Transverse colon (tissue), 4 donors: ENCODE measurements at regions not wholly inside any gene's neighbourhood (a gene's known extent, or its start where the extent isn't known, plus 50 kb on each side); places are given as distances from the start of the nearest gene placed in this dataset.

Experiments
- CTCF ChIP-seq, 5 experiments: fragments of 200-600 bp in 3 of 5; fragments of 450-650 bp in 2 of 5; sonication (generic) in 3 of 5; IDR thresholded peaks; 1 replicate in 2 of 5; 2 replicates in 3 of 5; pipeline ENCODE4 v1.5.1; 2016 to 2017; ENCODE audit warnings: antibody characterized with exemption in 5 of 5, inconsistent platforms in 3 of 5, mild to moderate bottlenecking in 2 of 5, moderate library complexity in 1 of 5
- EP300 ChIP-seq: sonication (generic); formaldehyde crosslinking; IDR thresholded peaks from one replicate; pipeline ENCODE4 v1.6.1; 2017; ENCODE audit warnings: antibody characterized with exemption, low read depth
- POLR2A ChIP-seq: fragments of 450-650 bp; IDR thresholded peaks from one replicate; pipeline ENCODE4 v1.6.1; 2016; ENCODE audit warnings: antibody characterized with exemption, mild to moderate bottlenecking, moderate library complexity
- POLR2AphosphoS5 ChIP-seq, 3 donors: sonication (generic); formaldehyde crosslinking; IDR thresholded peaks; one replicate each; pipeline ENCODE4 v1.6.1; 2016; ENCODE audit warnings: antibody characterized with exemption in 3 of 3

GRCh38 chr14:38078393-38078792 lies 129.3 kb upstream of the SSTR1 start:
- no peak for TF ChIP-seq POLR2AphosphoS5 (IDR thresholded peaks at IDR 0.05)
- TF ChIP-seq POLR2A: no peak
- no peak for TF ChIP-seq CTCF (IDR thresholded peaks at IDR 0.05)
- TF ChIP-seq EP300: no peak
